CD1c-positive myeloid dendritic cell (primary cell): ENCODE measurements at regions not wholly inside any gene's neighbourhood (a gene's known extent, or its start where the extent isn't known, plus 50 kb on each side); places are given as distances from the start of the nearest gene placed in this dataset.
"Not testable (repeated sequence)": the region's sequence is repeated elsewhere in the genome, so short reads cannot be mapped to it uniquely, and the experiment has no call there.

Experiments used
- DNase-seq: peaks from one replicate; pipeline ENCODE4 v3.0.0-alpha.2; 2016; ENCODE audit errors: extremely low spot score

DNA sequence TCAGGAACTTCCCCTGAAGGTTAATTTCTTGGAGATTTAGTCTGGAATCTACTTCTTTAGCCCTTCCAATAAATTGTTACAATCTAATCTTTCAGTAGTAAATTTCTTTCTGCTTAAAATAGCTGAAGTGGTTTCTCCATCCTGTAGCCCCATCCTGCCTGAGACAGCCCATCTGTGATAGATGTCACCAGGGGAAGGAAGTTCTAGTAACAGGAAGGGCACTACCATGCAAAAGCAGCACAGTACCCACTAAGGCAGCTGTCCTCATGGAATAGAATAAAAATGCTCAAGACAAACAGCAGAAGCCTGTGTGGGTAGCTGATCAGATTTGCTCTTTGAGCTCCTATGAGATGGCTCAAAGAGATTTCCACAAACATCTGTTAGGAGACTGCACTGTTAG, 1036.5 kb downstream of the SLITRK5 start:
- no peak for DNase-seq

DNA sequence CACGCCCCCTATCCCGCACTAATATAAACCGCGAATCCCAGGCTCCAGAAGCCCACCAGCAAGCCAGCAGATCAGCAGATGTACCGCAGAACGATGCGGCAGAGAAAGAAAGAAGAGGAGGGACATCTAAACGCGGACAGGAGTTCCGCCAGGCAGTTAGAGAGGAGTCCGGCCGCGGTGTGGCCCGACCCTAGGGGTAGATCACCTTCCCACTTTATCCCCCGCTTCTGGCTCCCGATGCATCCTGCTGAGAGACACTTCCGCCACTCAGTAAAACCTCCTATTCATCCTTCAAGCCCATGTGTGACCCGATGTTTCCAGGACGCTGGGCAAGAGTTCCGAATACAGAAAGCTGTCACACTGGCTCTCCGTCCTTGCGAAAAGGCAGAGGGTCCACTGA, 1046.8 kb downstream of the SLITRK5 start:
- DNase-seq = no peak

DNA sequence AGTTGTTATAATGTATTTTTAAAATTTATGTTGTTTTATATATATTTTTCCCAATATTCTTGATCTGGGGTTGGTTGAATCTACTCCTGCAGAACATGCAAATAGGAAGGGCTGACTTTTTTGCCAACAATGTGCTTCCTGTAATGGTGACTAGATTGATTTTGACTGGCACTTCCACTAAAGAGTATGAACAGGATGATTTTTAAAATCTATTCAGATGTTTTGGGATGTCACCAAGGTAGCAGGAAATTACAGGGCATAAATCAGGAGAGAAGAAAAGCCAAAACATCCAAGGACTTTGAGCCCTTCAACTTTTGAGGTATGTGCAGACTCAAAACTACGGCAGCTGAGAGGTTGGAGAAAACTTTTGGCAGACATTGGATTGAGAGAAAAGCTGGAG, 1047.6 kb downstream of the SLITRK5 start:
- no peak for DNase-seq

DNA sequence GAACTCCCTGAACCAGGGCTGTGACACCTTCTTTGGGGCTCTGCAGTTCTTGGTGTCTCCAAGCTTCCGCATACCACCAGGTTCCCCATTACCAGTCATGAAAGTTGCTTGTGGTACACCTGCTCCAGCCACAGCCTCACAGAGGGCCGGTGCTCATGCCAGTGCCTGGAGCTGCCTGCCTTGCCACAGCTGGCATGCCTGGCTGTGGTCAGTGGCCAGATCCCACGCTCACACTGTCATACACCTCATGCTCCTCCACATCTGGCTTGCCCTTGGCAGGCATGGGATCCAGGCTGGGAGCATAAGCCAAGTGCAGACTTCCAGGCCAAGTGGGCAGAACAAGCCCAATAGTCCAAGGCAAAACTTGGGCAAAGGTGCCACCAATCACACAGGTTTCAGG, 1054.9 kb downstream of the SLITRK5 start:
- DNase-seq = no peak

DNA sequence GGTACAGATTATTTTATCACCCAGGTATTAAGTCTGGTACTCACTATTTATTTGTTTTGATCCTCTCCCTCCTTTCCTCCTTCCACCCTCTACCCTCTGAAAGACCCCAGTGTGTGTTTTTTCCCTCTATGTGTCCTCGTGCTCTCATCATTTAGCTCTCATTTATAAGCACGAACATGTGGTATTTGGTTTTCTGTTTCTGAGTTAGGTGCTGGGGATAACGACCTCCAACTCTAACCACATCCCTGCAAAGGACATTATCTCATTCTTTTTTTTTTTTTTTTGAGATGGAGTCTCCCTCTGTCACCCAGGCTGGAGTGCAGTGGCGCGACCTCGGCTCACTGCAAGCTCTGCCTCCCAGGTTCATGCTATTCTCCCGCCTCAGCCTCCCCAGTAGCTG, 1056.1 kb downstream of the SLITRK5 start:
- DNase-seq = not testable (repeated sequence)

DNA sequence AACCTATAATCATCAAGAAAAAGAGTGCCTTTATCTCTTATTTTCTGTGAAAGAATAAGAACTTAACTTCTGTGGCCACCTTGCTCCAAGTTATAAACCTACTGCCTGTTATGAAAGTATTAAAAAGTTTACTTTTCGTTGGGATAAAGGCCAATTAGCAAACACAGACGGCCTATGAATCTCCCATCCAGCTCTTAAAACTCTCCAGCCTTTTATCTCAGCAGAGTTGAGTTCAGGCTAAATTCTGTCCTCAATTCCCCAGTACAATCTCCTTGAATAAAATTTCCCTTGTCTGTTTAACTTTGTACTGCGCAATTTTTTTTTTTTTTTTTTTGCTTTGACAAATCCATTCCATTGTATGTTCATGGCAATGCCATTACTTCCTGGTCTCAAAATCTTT, 1058.4 kb downstream of the SLITRK5 start:
- no peak for DNase-seq

DNA sequence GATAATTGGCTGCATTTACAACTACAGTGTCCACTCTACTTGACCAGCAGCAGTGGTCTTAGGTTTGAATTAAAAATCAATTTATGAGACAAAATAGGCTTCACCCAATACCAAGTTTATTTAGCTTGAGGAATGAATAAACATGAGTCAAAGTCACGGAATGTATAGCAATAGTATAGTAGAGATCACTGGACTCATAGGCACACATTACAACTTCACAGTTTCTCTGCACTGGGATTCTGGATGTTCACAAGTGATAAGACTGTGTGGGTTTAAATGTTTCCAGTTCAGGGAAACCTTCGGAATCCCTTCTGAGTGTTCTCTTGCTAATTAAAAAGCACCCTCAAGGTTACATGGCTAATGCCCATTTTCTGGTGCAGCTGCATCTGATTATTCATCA, 1064.9 kb downstream of the SLITRK5 start:
- DNase-seq = no peak

DNA sequence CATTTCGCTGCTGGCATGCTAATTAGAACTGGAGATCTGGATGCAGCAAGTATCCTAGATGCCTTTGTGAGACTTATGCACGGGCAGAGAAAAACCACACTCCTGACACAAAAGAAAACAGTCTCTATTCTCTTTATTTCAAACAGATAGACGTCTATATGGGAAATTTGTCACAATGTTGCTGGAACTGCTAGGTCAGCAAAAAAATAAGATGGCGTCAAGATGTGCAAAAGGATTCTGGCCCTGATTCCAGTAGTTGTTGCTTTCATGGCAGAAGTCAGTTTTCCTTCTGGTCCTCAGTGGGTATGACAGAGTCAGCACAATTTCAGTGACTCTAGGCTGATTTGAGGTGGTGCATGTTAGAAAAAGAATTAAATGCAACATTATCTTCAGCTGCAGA, 1068.0 kb downstream of the SLITRK5 start:
- DNase-seq = no peak

DNA sequence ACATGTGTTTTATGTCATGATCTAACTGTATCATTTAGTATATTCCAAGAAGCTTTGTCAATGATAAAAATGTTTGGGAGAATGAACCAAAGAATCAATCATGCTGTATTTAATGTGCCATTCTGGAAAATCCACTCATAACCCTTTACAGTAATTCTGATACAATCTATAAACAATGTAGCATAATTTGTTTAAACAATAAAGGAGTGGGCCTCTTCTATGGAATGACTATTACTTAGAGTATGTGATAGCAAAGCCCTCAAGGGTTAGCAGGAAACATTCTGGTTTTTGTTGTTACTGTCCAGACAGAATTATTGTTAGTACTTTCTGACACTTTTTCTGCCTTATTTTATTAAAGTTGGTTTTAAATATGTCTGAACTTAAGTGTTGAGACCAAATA, 1073.1 kb downstream of the SLITRK5 start:
- DNase-seq = no peak

DNA sequence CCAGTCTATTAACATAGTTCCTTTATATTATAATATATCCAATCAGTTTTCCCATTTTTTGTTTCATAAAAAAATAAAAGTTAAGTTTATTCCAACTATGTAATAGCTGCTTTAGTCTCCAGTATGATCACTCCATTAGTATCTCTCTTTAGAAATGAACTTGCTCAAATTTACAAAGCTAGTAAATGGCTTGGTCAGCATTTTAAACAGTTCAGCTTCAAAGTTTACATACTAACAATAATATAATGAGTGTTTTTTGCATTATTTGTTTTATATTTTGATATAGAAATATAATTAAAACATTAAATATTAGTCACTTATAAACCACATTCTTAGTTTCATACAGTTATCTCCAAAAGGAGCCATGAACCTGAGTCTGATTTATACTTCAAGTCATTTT, 1073.8 kb downstream of the SLITRK5 start:
- DNase-seq = no peak

DNA sequence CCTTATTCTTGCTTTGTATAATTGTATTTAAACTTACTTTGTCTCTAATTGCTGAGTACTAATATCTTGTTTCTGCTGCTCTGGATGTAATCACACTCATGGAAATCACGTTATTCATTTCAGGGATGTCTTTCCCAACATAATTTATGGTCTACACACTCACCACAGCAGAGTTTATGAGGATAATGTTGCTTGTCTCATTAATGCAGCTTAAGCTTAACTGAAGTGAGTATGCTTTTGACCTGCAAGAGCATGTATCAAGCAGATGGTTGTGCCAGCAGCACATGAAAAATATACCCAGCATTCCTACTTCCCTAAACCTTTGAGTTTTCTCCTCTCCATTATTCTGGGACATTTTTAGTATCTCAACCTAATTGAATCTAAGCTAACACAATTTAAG, 1080.9 kb downstream of the SLITRK5 start:
- no peak for DNase-seq

DNA sequence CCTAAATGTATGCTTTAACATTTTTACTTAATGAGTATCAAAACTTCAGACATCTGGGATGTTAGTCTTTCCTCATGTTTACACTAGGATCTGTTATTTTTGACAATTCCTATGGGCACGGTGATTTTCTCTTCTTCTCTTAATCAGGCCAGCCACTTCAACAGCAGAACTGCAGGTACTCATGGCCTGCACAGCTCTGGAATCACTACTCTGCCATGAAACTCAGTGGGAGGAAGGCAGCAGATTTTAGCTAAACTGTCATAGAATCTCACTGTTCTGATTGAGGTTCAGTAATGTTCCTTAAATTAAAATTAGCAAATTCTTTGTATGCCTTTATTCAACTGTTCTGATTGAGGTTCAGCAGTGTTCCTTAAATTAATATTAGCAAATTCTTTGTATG, 1083.0 kb downstream of the SLITRK5 start:
- no peak for DNase-seq

DNA sequence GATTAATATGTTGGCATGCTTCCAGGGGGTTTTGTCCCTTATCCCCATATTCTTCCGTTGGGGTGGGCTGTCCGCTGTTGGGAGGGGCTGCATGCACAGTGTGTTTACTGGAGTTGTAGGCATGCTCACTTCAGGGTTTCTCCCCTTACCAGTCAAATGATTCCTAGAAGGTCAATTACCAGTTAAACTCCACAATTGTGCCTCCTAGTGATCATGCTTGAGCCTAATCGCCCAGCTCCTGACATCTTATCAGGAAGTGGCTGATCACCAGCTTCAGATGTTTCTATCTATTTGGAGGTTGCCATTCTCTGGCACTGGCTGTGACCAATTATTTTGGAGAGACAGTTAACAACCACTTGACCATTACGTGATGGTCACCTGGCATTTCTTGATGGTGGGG, 1090.0 kb downstream of the SLITRK5 start:
- no peak for DNase-seq

DNA sequence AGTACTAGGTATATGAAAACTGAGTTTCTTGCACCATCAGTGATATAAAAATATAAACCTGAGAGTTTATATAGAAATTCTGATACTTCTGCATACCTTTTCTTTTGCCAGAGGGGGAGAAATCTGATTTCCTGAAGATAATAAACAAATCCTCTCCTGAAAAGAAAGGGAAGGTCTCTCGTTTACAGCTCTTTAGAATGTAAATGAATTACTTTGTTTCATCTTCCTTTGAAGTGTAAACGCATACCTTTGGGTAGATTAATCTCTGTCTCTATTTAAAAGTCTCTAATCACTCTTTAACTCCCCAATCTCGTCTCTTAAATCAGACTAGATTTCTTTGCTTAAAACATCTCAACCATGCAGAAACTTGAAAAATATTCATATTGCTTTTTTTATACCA, 1092.9 kb downstream of the SLITRK5 start:
- DNase-seq = no peak

DNA sequence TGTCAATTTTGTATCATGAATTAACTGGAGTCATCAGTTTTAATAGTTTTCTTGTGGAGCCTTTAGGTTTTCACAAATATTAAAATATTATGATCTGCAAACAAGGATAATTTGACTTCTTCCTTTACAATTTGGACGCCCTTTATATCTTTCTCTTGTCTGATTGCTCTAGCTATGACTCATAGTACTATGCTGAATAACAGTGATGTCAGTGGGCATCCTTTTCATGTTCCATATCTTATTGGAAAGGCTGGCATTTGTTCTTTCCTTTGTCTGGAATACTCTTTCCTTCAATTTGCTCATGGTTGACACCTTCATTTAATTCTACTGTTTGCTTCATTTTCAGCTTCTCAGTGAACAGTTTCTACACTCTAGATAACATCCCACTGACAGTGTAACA, 1129.3 kb downstream of the SLITRK5 start:
- no peak for DNase-seq

DNA sequence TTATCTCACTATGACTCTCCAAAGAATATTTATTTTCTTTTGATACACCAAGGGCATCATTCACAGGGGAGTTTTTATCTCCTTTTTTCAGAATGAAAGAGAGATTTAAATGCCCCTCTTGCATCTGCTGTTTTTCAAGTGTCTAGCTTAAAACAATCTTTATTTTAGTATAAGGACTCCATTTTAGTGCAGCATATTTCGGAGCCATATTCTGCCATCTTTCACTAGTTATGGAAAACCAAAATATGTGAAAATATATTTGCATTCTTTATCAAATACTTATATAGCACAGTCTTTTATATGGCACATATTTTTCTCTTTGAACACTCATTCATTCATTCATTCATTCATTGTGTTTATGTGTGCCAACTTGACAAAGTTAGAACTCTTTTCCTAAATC, 1130.2 kb downstream of the SLITRK5 start:
- no peak for DNase-seq

DNA sequence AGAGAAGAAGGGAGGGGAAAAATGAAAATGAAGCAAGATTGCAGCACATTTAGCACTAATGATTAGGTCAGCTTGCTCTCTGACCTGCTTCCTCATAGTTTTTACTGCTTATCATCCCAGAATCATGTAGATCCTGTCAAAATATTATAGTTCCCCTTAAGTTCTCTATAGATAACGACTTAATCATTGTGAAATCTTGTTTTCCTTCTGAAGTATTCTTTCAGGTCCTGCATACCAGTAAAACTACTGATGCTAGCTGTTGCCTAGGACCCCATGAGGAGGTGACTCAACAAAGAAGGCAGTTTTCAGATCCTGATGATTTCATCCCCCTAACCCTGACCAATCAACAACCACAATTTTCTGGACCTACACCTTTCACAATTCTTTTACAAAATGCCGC, 1131.7 kb downstream of the SLITRK5 start:
- no peak for DNase-seq

DNA sequence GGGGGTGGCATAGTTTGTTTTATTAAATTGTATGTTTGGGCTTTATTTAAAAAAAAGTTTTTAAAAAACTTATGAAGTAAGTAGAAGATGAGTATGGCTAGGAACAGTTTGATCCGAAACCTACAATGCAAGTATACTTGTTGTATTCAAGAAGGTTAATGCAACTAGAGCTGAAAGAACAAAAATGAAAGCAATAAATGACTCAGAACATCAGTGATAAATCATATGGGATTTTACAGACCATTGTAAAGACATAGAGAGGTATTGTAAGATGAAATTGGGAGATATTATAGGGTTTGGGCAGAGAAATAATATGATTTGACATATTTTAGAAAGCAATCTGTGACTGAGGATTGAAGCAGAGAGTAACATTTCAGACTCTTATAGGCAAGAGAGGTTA, 1135.3 kb downstream of the SLITRK5 start:
- DNase-seq = no peak

DNA sequence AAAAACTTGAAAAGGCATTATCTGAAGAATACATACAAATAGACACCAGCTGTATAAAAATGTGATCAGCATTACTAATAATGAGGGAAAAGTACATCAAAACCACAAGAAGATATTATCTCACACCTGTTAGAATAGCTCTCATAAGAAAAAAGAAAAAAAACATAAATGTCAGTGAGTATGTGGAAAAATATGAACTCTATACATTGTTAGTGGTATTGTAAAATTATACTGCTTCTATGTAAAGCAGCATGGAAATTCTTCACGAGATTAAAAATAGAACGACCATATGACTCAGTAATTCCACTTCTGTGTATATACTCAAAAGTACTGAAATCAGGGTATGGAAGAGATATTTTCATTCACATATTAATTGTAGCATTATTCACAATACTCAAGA, 1146.4 kb downstream of the SLITRK5 start:
- no peak for DNase-seq

DNA sequence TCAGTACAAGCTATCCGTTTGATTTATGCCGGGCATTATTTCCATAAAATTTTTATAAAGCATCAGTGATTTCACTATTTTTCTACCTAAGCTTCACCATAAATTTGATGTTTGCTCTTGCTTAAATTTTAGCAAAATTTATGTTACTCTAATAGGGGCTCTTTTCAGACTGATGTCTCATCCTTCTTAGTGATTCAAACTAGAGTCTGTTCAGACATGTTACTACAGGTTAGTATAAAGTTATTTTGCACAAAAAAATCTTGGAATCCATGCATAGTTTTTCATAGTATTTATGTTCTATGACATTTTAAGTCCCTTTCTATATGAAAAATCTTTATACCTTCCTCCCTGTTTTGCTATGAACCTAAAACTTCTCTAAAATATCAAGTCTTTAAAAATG, 1151.9 kb downstream of the SLITRK5 start:
- no peak for DNase-seq

DNA sequence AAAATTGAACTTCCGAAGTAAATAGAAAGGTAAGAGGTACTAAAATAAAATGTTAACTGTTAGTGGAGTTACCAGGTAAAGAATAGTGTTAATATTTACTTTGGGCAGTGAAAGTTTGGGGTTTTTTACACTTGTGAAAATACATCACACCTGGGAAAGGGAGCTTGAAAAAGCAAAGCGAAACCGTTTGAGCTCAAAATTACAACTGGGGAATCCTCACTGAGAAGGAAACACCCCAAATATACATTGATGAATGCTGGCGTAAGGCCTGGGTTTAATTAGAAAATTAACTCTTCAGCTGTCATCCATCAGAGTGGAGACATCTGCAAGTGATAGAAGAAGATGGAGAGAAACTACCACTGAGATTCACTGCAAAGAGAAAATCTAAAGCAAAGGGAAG, 1153.0 kb downstream of the SLITRK5 start:
- DNase-seq = no peak

DNA sequence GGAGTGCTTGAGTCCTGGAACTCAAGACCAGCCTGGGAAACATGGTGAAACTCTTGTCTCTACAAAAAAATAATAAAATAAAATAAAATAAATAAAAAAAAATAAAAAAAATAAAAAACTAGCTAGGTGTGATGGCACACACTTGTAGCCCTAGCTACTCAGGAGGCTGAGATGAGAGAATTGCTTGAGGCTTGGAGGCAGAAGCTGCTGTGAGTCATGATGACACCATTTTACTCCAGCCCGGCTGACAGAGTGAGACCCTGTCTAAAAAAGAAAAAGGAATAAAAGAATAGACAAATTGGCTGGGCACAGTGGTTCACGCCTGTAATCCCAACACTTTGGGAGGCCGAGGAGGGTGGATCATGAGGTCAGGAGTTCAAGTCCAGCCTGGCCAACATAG, 1168.9 kb downstream of the SLITRK5 start:
- no peak for DNase-seq

DNA sequence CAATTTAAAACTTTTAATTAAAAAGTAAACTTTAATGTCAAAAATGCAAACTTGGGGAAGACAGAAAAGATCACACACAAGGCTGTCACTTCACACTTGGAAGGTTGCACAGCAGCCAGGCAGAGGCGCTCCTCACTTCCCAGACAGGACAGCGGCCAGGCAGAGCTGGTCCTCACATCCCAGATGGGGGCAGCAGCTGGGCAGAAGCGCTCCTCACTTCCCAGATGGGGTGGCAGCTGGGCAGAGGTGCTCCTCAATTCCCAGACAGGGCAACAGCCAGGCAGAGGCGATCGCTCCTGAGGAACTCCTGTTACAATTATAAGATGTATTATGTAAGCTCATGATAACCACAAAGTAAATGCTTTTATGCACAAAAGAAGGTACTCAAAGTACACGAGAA, 1181.1 kb downstream of the SLITRK5 start:
- not testable (repeated sequence) for DNase-seq

DNA sequence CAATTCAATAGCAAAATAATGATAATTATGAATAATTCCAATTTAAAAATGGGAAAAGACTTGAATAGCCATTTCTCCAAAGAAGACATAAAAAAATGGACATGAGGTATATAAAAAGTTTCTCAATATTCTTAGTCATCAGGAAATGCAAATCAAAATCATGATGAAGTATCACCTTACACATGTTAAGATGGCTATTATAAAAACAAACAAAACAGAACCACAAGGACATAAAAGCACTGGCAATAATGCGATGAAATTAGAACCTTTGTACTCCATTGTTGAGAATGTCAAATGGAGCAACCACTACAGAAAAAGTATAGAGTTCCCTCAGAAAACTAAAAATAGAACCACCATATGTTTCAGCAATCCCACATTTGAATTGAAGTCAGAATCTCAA, 1186.1 kb downstream of the SLITRK5 start:
- DNase-seq = no peak

DNA sequence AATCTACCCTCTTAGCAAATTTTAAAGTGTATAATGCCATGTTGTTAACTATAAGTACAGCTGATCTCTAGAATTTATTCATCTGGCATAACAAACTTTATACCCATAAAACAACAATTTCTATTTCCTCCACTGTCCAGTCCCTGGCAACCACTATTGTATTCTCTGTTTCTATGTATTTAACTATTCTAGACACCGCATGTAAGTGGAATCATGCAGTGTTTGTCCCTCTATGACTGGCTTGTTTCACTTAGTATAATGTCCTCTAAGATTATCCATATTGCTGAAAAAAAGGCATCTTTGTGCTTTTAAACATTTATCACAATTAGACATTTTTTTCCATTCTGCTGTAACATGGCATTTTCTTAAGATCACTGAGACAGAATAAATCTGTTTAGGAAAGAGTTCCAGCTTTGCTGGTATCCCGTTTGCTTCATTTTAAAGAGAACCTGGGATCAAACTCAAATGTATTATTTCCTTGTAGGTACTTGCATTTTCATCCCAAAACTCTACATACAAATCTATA, 1191.0 kb downstream of the SLITRK5 start:
- no peak for DNase-seq
